ENCODE measurements at regions not wholly inside any gene's neighbourhood (a gene's known extent, or its start where the extent isn't known, plus 50 kb on each side); places are given as distances from the start of the nearest gene placed in this dataset.

DNA sequence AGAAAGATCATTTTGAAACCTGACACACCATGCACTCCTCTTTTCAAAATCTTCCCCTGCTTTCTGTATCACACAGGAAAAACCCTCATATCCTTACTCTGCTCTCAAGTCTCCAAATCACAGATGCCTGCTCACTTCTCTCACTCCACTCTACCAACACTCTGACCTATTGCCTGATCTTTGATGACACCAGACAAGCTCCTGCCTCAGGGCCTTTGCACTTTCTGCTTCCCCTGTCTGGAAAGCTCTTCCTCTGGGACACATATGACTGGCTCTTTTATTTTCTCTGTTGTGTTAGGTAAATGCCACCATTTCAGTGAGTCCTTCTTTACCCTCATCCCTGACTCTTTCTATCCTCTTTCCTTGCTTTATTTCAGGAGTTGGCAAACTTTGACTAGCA is 1300.7 kb upstream of the ZEB2 start:
- no peaks in the 10 kb centered on the region for H3K9me3 ChIP-seq (ENCODE audit: control insufficient read depth in 1 of 2, insufficient read depth in 1 of 2, low read length in 2 of 2)
- ATAC-seq (ENCODE audit: poor library complexity) (no peak), DNase-seq (no peak)
- no peaks in the 10 kb centered on the region for H3K4me1 ChIP-seq (ENCODE audit: insufficient read depth, low read length)
- Mint-ChIP-seq H3K4me3 (no peak overlapping the region), H3K4me1 (ENCODE audit: low read depth) (no peaks in the 10 kb centered on the region), H3K27ac (no peak overlapping the region), H3K27me3 (no peaks in the 10 kb centered on the region), H3K36me3 (ENCODE audit: low read depth) (no peaks in the 10 kb centered on the region), H3K9me3 (no peaks in the 10 kb centered on the region)
- no peak overlapping the region for H3K27ac ChIP-seq (ENCODE audit: low read depth in 1 of 2, low read length in 2 of 2)
- TF ChIP-seq, protein P1, sequence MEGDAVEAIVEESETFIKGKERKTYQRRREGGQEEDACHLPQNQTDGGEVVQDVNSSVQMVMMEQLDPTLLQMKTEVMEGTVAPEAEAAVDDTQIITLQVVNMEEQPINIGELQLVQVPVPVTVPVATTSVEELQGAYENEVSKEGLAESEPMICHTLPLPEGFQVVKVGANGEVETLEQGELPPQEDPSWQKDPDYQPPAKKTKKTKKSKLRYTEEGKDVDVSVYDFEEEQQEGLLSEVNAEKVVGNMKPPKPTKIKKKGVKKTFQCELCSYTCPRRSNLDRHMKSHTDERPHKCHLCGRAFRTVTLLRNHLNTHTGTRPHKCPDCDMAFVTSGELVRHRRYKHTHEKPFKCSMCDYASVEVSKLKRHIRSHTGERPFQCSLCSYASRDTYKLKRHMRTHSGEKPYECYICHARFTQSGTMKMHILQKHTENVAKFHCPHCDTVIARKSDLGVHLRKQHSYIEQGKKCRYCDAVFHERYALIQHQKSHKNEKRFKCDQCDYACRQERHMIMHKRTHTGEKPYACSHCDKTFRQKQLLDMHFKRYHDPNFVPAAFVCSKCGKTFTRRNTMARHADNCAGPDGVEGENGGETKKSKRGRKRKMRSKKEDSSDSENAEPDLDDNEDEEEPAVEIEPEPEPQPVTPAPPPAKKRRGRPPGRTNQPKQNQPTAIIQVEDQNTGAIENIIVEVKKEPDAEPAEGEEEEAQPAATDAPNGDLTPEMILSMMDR (IDR thresholded peaks at IDR 0.05) = no peak
- ChIA-PET CTCF (no interaction called here), POLR2A (no interaction called here)
- intact Hi-C loops (cut with DNase I, micrococcal nuclease) = no loop called here
- H3K36me3 ChIP-seq (ENCODE audit: insufficient read depth, low read length) = no peaks in the 10 kb centered on the region
- H3K27me3 ChIP-seq (ENCODE audit: control insufficient read depth in 1 of 2, insufficient read depth in 2 of 2, low read length in 2 of 2) = no peaks in the 10 kb centered on the region
- H3K4me3 ChIP-seq (ENCODE audit: low read length) = no peak overlapping the region

DNA sequence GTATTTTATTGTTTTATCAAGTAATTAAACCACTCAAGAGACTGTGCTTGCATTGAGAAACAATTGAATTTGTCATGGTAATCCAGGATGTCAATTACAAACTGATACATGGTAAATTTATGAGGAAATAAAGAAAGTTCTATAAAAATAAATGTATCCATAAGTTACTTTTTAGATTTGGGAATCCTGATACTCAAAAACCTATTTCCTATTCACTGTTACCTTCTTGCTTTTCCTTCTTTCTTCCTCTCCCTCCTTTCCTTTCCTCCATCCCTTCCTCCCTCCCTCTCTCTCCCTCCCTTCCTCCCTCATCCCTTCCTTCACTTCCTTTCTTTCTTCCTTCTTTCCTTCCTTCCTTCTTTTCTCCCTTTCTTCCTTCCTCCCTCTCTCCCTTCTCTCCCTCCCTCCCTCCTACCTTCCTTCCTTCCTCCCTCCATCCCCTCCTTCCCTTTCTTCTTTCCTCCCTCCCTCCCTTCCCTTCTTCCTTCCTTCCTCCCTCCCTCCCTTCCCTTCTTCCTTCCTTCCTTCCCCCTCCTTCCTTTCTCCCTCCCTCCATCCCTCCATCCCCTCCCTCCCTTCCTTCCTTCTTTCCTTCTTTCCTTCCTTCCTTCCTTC is 1299.1 kb upstream of the ZEB2 start:
- Mint-ChIP-seq H3K27me3 (no peaks in the 10 kb centered on the region), H3K27ac (no peak overlapping the region), H3K9me3 (no peaks in the 10 kb centered on the region), H3K4me3 (no peak overlapping the region), H3K4me1 (ENCODE audit: low read depth) (no peaks in the 10 kb centered on the region), H3K36me3 (ENCODE audit: low read depth) (no peaks in the 10 kb centered on the region)
- intact Hi-C loops (cut with DNase I, micrococcal nuclease) = no loop called here
- H3K4me3 ChIP-seq (ENCODE audit: low read length) = no peak overlapping the region
- no peak overlapping the region for H3K27ac ChIP-seq (ENCODE audit: low read depth in 1 of 2, low read length in 2 of 2)
- DNase-seq (no peak), ATAC-seq (ENCODE audit: poor library complexity) (no peak)
- CTCF ChIA-PET = no interaction called here
- H3K27me3 ChIP-seq (ENCODE audit: control insufficient read depth in 1 of 2, insufficient read depth in 2 of 2, low read length in 2 of 2) = no peaks in the 10 kb centered on the region
- H3K36me3 ChIP-seq (ENCODE audit: insufficient read depth, low read length) = no peaks in the 10 kb centered on the region
- TF ChIP-seq, protein P1 (IDR thresholded peaks at IDR 0.05) = no peak
- no peaks in the 10 kb centered on the region for H3K4me1 ChIP-seq (ENCODE audit: insufficient read depth, low read length)
- H3K9me3 ChIP-seq (ENCODE audit: control insufficient read depth in 1 of 2, insufficient read depth in 1 of 2, low read length in 2 of 2) = no peaks in the 10 kb centered on the region
- POLR2A ChIA-PET = no interaction called here

DNA sequence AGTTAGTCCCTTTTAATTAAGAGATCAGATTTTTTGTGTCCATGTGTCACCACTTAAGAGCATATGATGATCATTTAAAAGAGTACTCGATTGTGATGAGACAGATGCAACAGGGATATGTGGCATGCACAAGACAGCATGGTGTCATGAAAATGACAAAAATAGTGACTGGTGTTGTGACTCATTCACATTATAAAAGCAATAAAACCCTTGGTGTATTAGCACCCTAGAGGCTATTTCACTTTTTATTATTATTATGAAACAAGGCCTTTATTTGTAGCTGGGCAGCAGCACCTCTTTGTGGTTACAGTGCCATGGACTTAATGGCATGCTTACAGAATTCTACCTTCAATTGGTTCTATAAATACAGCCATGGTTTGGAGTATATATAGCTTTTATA is 1296.0 kb upstream of the ZEB2 start:
- no peak overlapping the region for H3K27ac Mint-ChIP-seq

More for the DNA sequence above, 1296.0 kb upstream of the ZEB2 start:
- CTCF ChIA-PET = no interaction called here
- POLR2A ChIA-PET = no interaction called here
- no peaks in the 10 kb centered on the region for H3K4me1 Mint-ChIP-seq (ENCODE audit: low read depth)
- H3K27ac ChIP-seq (ENCODE audit: low read depth in 1 of 2, low read length in 2 of 2) = no peak overlapping the region
- intact Hi-C loops (cut with DNase I, micrococcal nuclease) = no loop called here
- no peaks in the 10 kb centered on the region for H3K4me1 ChIP-seq (ENCODE audit: insufficient read depth, low read length)
- no peaks in the 10 kb centered on the region for H3K27me3 ChIP-seq (ENCODE audit: control insufficient read depth in 1 of 2, insufficient read depth in 2 of 2, low read length in 2 of 2)
- no peaks in the 10 kb centered on the region for H3K9me3 ChIP-seq (ENCODE audit: control insufficient read depth in 1 of 2, insufficient read depth in 1 of 2, low read length in 2 of 2)
- H3K4me3 Mint-ChIP-seq = no peak overlapping the region
- H3K27me3 Mint-ChIP-seq = no peaks in the 10 kb centered on the region
- ATAC-seq (ENCODE audit: poor library complexity) (no peak), DNase-seq (no peak)
- H3K36me3 Mint-ChIP-seq (ENCODE audit: low read depth) = no peaks in the 10 kb centered on the region
- TF ChIP-seq, protein P1 (IDR thresholded peaks at IDR 0.05) = no peak
- no peaks in the 10 kb centered on the region for H3K36me3 ChIP-seq (ENCODE audit: insufficient read depth, low read length)
- peaks cover 3% of the 10 kb centered on the region for H3K9me3 Mint-ChIP-seq
- H3K4me3 ChIP-seq (ENCODE audit: low read length) = no peak overlapping the region
